Mesenchymal stem cell (in vitro differentiated cells and primary cell): ENCODE measurements at regions not wholly inside any gene's neighbourhood (a gene's known extent, or its start where the extent isn't known, plus 50 kb on each side); places are given as distances from the start of the nearest gene placed in this dataset.

Source experiments
- DNase-seq: peaks from one replicate; pipeline ENCODE4 v3.0.0-alpha.2; 2013
- H2AFZ ChIP-seq: one replicate; pipeline ENCODE4 v1.6.1; 2013; ENCODE audit warnings: low read depth, mild to moderate bottlenecking, control low read depth, inconsistent platforms, low read length, moderate library complexity
- H2AK5ac ChIP-seq: 2 replicates; pipeline ENCODE4 v1.6.1; 2013; ENCODE audit warnings: low read length, moderate library complexity, mild to moderate bottlenecking, inconsistent platforms; ENCODE audit not compliant: severe bottlenecking
- H2BK120ac ChIP-seq: one replicate; pipeline ENCODE4 v1.6.1; 2013; ENCODE audit warnings: low read depth, mild to moderate bottlenecking, inconsistent platforms, low read length, moderate library complexity
- H2BK12ac ChIP-seq, 2 experiments: one replicate each; pipeline ENCODE4 v1.6.1; 2013; ENCODE audit warnings: inconsistent platforms in 2 of 2, low read length in 2 of 2, mild to moderate bottlenecking in 2 of 2, moderate library complexity in 2 of 2, control low read depth in 1 of 2
- H2BK15ac ChIP-seq: one replicate; pipeline ENCODE4 v1.6.1; 2013; ENCODE audit warnings: mild to moderate bottlenecking, low read depth, inconsistent platforms; ENCODE audit not compliant: poor library complexity, severe bottlenecking
- H2BK5ac ChIP-seq: 2 replicates; pipeline ENCODE4 v1.6.1; 2013; ENCODE audit warnings: low read depth, mild to moderate bottlenecking, low read length, control low read depth, inconsistent platforms; ENCODE audit not compliant: poor library complexity, severe bottlenecking
- H3K14ac ChIP-seq, 2 experiments: one replicate each; pipeline ENCODE4 v1.6.1; 2013; ENCODE audit warnings: inconsistent platforms in 2 of 2, low read length in 2 of 2, control low read depth in 1 of 2, mild to moderate bottlenecking in 1 of 2, moderate library complexity in 1 of 2
- H3K18ac ChIP-seq, 2 experiments: one replicate each; pipeline ENCODE4 v1.6.1; 2013; ENCODE audit warnings: inconsistent platforms in 2 of 2, low read length in 2 of 2, control low read depth in 1 of 2, low read depth in 1 of 2, mild to moderate bottlenecking in 1 of 2
- H3K23ac ChIP-seq, 2 experiments: one replicate each; pipeline ENCODE4 v1.6.1; 2013; ENCODE audit warnings: inconsistent platforms in 2 of 2, low read length in 2 of 2, mild to moderate bottlenecking in 2 of 2, moderate library complexity in 2 of 2, control low read depth in 1 of 2
- H3K27ac ChIP-seq: 2 replicates; pipeline ENCODE4 v1.5.1; 2013; ENCODE audit warnings: mild to moderate bottlenecking, moderate library complexity, low read length, control low read depth, inconsistent platforms; ENCODE audit not compliant: poor library complexity, severe bottlenecking
- H3K27me3 ChIP-seq, 2 experiments: 2 replicates each; pipeline versions ENCODE4 v1.6.1 to v1.7.0; 2013; ENCODE audit warnings: low read length in 2 of 2, mild to moderate bottlenecking in 2 of 2, moderate library complexity in 2 of 2, control low read depth in 1 of 2, inconsistent platforms in 1 of 2; ENCODE audit not compliant: control insufficient read depth in 1 of 2, insufficient read depth in 1 of 2
- H3K36me3 ChIP-seq, 2 experiments: 2 replicates each; pipeline versions ENCODE4 v1.6.1 to v1.7.0; 2013; ENCODE audit warnings: low read length in 2 of 2, control low read depth in 1 of 2, inconsistent platforms in 1 of 2, low read depth in 1 of 2, mild to moderate bottlenecking in 1 of 2; ENCODE audit not compliant: insufficient read depth in 2 of 2, control insufficient read depth in 1 of 2
- H3K4ac ChIP-seq, 2 experiments: one replicate each; pipeline ENCODE4 v1.6.1; 2013; ENCODE audit warnings: inconsistent platforms in 2 of 2, low read length in 2 of 2, mild to moderate bottlenecking in 2 of 2, moderate library complexity in 2 of 2, control low read depth in 1 of 2, low read depth in 1 of 2
- H3K4me1 ChIP-seq: 2 replicates; pipeline ENCODE4 v1.6.1; 2013; ENCODE audit warnings: low read depth, low read length, control low read depth; ENCODE audit not compliant: control insufficient read depth, insufficient read depth
- H3K4me2 ChIP-seq: 2 replicates; pipeline ENCODE4 v1.6.1; 2013; ENCODE audit warnings: low read length, mild to moderate bottlenecking, inconsistent platforms; ENCODE audit not compliant: poor library complexity, severe bottlenecking
- H3K4me3 ChIP-seq, 2 experiments: 2 replicates each; pipeline versions ENCODE4 v1.5.1 to v1.7.0; 2013; ENCODE audit warnings: low read length in 2 of 2, mild to moderate bottlenecking in 2 of 2, control low read depth in 1 of 2, low read depth in 1 of 2; ENCODE audit not compliant: insufficient read depth in 1 of 2
- H3K79me1 ChIP-seq: replicated peaks from 2 replicates; pipeline ENCODE4 v1.6.1; 2013; ENCODE audit warnings: mild to moderate bottlenecking, control low read depth, low read length, inconsistent platforms; ENCODE audit not compliant: poor library complexity, severe bottlenecking
- H3K9ac ChIP-seq: 2 replicates; pipeline ENCODE4 v1.7.0; 2013; ENCODE audit warnings: mild to moderate bottlenecking, low read length, moderate library complexity
- H3K9me3 ChIP-seq: 2 replicates; pipeline ENCODE4 v1.7.0; 2013; ENCODE audit warnings: mild to moderate bottlenecking, low read length; ENCODE audit not compliant: control insufficient read depth
- H4K8ac ChIP-seq: one replicate; pipeline ENCODE4 v1.6.1; 2013; ENCODE audit warnings: inconsistent platforms, mild to moderate bottlenecking, low read length, moderate library complexity
- H4K91ac ChIP-seq: one replicate; pipeline ENCODE4 v1.6.1; 2013; ENCODE audit warnings: mild to moderate bottlenecking, low read length, inconsistent platforms
- WGBS: methylation state at CpG from one replicate; pipeline ENCODE4 v1.1.7; 2013; ENCODE audit warnings: mixed read lengths; 5-methylcytosine and 5-hydroxymethylcytosine counted together

GRCh38 chr4:175932116-175932515 is 120.1 kb upstream of the GPM6A start:
- no peak overlapping the region for H3K4me3 ChIP-seq
- H3K27me3 ChIP-seq: no peaks in the 10 kb centered on the region
- no peak overlapping the region for H2BK15ac ChIP-seq
- no peak overlapping the region for H4K91ac ChIP-seq
- H3K4me1 ChIP-seq: peaks cover 3% of the 10 kb centered on the region
- H3K9ac ChIP-seq: no peak overlapping the region
- no peak overlapping the region for H2AFZ ChIP-seq
- H2BK5ac ChIP-seq: no peak overlapping the region
- DNase-seq: no peak
- H3K79me1 ChIP-seq: no peaks in the 10 kb centered on the region
- no peak overlapping the region for H2BK12ac ChIP-seq
- H3K23ac ChIP-seq: no peak overlapping the region
- H2BK120ac ChIP-seq: no peak overlapping the region
- no peak overlapping the region for H3K27ac ChIP-seq
- H3K4ac ChIP-seq: no peak overlapping the region
- H3K18ac ChIP-seq: no peak overlapping the region
- 93% methylated on average over 9 of the region's 9 CpGs for WGBS
- no peak overlapping the region for H4K8ac ChIP-seq
- H3K4me2 ChIP-seq: no peak overlapping the region
- H2AK5ac ChIP-seq: no peak overlapping the region
- no peaks in the 10 kb centered on the region for H3K9me3 ChIP-seq
- H3K36me3 ChIP-seq: no peaks in the 10 kb centered on the region
- no peak overlapping the region for H3K14ac ChIP-seq

GRCh38 chr4:175934506-175934905 is 122.4 kb upstream of the GPM6A start:
- Histone ChIP-seq H3K79me1 (no peaks in the 10 kb centered on the region), H2BK12ac (no peak overlapping the region), H2AFZ (no peak overlapping the region), H3K9ac (no peak overlapping the region), H3K9me3 (no peaks in the 10 kb centered on the region), H4K8ac (no peak overlapping the region), H4K91ac (no peak overlapping the region), H3K4me3 (no peak overlapping the region), H3K27me3 (no peaks in the 10 kb centered on the region), H2BK15ac (no peak overlapping the region), H3K36me3 (no peaks in the 10 kb centered on the region), H3K4ac (no peak overlapping the region), H3K14ac (no peak overlapping the region), H2BK120ac (no peak overlapping the region), H3K23ac (no peak overlapping the region), H3K27ac (no peak overlapping the region), H3K4me2 (no peak overlapping the region), H2AK5ac (no peak overlapping the region), H2BK5ac (no peak overlapping the region), H3K4me1 (no peaks in the 10 kb centered on the region), H3K18ac (no peak overlapping the region)
- no peak for DNase-seq
- 94% methylated on average over 2 of the region's 3 CpGs for WGBS

- H3K79me1 ChIP-seq: no peaks in the 10 kb centered on the region
- no peak overlapping the region for H3K14ac ChIP-seq
- H3K27ac ChIP-seq: no peak overlapping the region
- no peak overlapping the region for H3K23ac ChIP-seq
- no peaks in the 10 kb centered on the region for H3K27me3 ChIP-seq
- no peak overlapping the region for H2BK12ac ChIP-seq
- no peak overlapping the region for H3K4me3 ChIP-seq
- H3K4me2 ChIP-seq: no peak overlapping the region
- no peak for DNase-seq
- no peak overlapping the region for H3K18ac ChIP-seq
- H2AK5ac ChIP-seq: no peak overlapping the region
- H2BK5ac ChIP-seq: no peak overlapping the region
- no peak overlapping the region for H2BK120ac ChIP-seq
- H2AFZ ChIP-seq: no peak overlapping the region
- H3K9me3 ChIP-seq: no peaks in the 10 kb centered on the region
- H4K8ac ChIP-seq: no peak overlapping the region
- no peak overlapping the region for H3K4ac ChIP-seq
- no peaks in the 10 kb centered on the region for H3K4me1 ChIP-seq
- H3K9ac ChIP-seq: no peak overlapping the region
- no peaks in the 10 kb centered on the region for H3K36me3 ChIP-seq
- H2BK15ac ChIP-seq: no peak overlapping the region
- no peak overlapping the region for H4K91ac ChIP-seq
Measured at GRCh38 chr4:175935016-175935661, 123.1 kb upstream of the GPM6A start.

GRCh38 chr4:175944126-175944910 is 121.3 kb upstream of the WDR17 start:
- Histone ChIP-seq H2BK5ac (no peak overlapping the region), H3K4me1 (no peaks in the 10 kb centered on the region), H3K9me3 (no peaks in the 10 kb centered on the region), H3K79me1 (no peaks in the 10 kb centered on the region), H3K14ac (no peak overlapping the region), H3K4me3 (no peak overlapping the region), H4K91ac (no peak overlapping the region), H3K36me3 (no peaks in the 10 kb centered on the region), H4K8ac (no peak overlapping the region), H3K4me2 (no peak overlapping the region), H2BK12ac (no peak overlapping the region), H2AFZ (no peak overlapping the region), H3K18ac (no peak overlapping the region), H3K23ac (no peak overlapping the region), H3K4ac (no peak overlapping the region), H3K27ac (no peak overlapping the region), H2AK5ac (no peak overlapping the region), H2BK15ac (no peak overlapping the region), H3K27me3 (no peaks in the 10 kb centered on the region), H3K9ac (no peak overlapping the region), H2BK120ac (no peak overlapping the region)
- 86% methylated on average over 8 of the region's 10 CpGs for WGBS
- no peak for DNase-seq
